H9 (cell line): ENCODE measurements at regions not wholly inside any gene's neighbourhood (a gene's known extent, or its start where the extent isn't known, plus 50 kb on each side); places are given as distances from the start of the nearest gene placed in this dataset.

Experiments used
- DNase-seq: peaks from one replicate; pipeline ENCODE4 v3.0.0-alpha.2; 2017
- H2AFZ ChIP-seq: one replicate; pipeline ENCODE4 v1.6.1; 2013; ENCODE audit warnings: mild to moderate bottlenecking, low read length, control low read depth, moderate library complexity
- H2AK5ac ChIP-seq: 2 replicates; pipeline ENCODE4 v1.6.1; 2013; ENCODE audit warnings: low read length, control low read depth, mixed read lengths; ENCODE audit not compliant: insufficient read length
- H2BK120ac ChIP-seq: one replicate; pipeline ENCODE4 v1.6.1; 2013; ENCODE audit warnings: low read depth, mild to moderate bottlenecking, low read length, control low read depth, inconsistent platforms; ENCODE audit not compliant: poor library complexity, severe bottlenecking
- H2BK12ac ChIP-seq: 2 replicates; pipeline ENCODE4 v1.6.1; 2013; ENCODE audit warnings: low read length, control low read depth, mixed read lengths, low read depth; ENCODE audit not compliant: insufficient read length
- H2BK15ac ChIP-seq: 2 replicates; pipeline ENCODE4 v1.6.1; 2013; ENCODE audit warnings: low read depth, low read length, control low read depth
- H2BK20ac ChIP-seq: one replicate; pipeline ENCODE4 v1.6.1; 2013; ENCODE audit warnings: low read depth, mild to moderate bottlenecking, low read length, control low read depth, inconsistent platforms; ENCODE audit not compliant: poor library complexity, severe bottlenecking
- H2BK5ac ChIP-seq: 2 replicates; pipeline ENCODE4 v1.6.1; 2013; ENCODE audit warnings: low read length, control low read depth, mixed read lengths; ENCODE audit not compliant: insufficient read length
- H3K14ac ChIP-seq: 2 replicates; pipeline ENCODE4 v1.6.1; 2013; ENCODE audit warnings: low read length, control low read depth; ENCODE audit not compliant: insufficient read depth
- H3K18ac ChIP-seq: 2 replicates; pipeline ENCODE4 v1.6.1; 2013; ENCODE audit warnings: low read depth, mild to moderate bottlenecking, mixed read lengths, low read length, control low read depth; ENCODE audit not compliant: insufficient read length
- H3K23ac ChIP-seq: 2 replicates; pipeline ENCODE4 v1.6.1; 2013; ENCODE audit warnings: low read length, control low read depth, mixed read lengths, low read depth; ENCODE audit not compliant: insufficient read length
- H3K23me2 ChIP-seq: 2 replicates; pipeline ENCODE4 v1.6.1; 2013; ENCODE audit warnings: low read depth, mild to moderate bottlenecking, mixed read lengths, low read length, control low read depth; ENCODE audit not compliant: insufficient read length, poor library complexity, severe bottlenecking
- H3K27ac ChIP-seq: 2 replicates; pipeline ENCODE4 v1.5.1; 2013; ENCODE audit warnings: low read length, control low read depth, mixed read lengths, low read depth; ENCODE audit not compliant: insufficient read length
- H3K27me3 ChIP-seq: 2 replicates; pipeline ENCODE4 v1.6.1; 2013; ENCODE audit warnings: low read length, control low read depth, inconsistent platforms; ENCODE audit not compliant: insufficient read depth
- H3K4ac ChIP-seq: 2 replicates; pipeline ENCODE4 v1.6.1; 2013; ENCODE audit warnings: low read depth, mild to moderate bottlenecking, control low read depth, inconsistent platforms, low read length, moderate library complexity
- H3K4me1 ChIP-seq: 2 replicates; pipeline ENCODE4 v1.6.1; 2013; ENCODE audit warnings: low read length, control low read depth, inconsistent platforms; ENCODE audit not compliant: insufficient read depth
- H3K4me2 ChIP-seq: 2 replicates; pipeline ENCODE4 v1.6.1; 2013; ENCODE audit warnings: low read length, control low read depth, mixed read lengths; ENCODE audit not compliant: insufficient read length, insufficient read depth
- H3K56ac ChIP-seq: 2 replicates; pipeline ENCODE4 v1.6.1; 2013; ENCODE audit warnings: low read depth, mild to moderate bottlenecking, mixed read lengths, low read length, control low read depth; ENCODE audit not compliant: insufficient read length
- H3K79me1 ChIP-seq: 2 replicates; pipeline ENCODE4 v1.6.1; 2013; ENCODE audit warnings: low read depth, mild to moderate bottlenecking, moderate library complexity, low read length, control low read depth, inconsistent platforms; ENCODE audit not compliant: insufficient read depth, poor library complexity, severe bottlenecking
- H3K79me2 ChIP-seq: 2 replicates; pipeline ENCODE4 v1.6.1; 2013; ENCODE audit warnings: low read length, control low read depth, inconsistent platforms; ENCODE audit not compliant: insufficient read depth
- H3K9ac ChIP-seq: 2 replicates; pipeline ENCODE4 v1.6.1; 2013; ENCODE audit warnings: low read length, control low read depth, mixed read lengths; ENCODE audit not compliant: insufficient read length; ENCODE audit errors: extremely low read depth
- H3K9me3 ChIP-seq: one replicate; pipeline ENCODE4 v1.6.1; 2013; ENCODE audit warnings: low read depth, low read length, inconsistent platforms; ENCODE audit not compliant: control insufficient read depth
- H3T11ph ChIP-seq: one replicate; pipeline ENCODE4 v1.6.1; 2013; ENCODE audit warnings: mild to moderate bottlenecking, low read length, control low read depth, inconsistent platforms
- H4K20me1 ChIP-seq: one replicate; pipeline ENCODE4 v1.6.1; 2013; ENCODE audit not compliant: control insufficient read depth, insufficient read length, insufficient read depth
- H4K5ac ChIP-seq: 2 replicates; pipeline ENCODE4 v1.6.1; 2013; ENCODE audit warnings: low read depth, mild to moderate bottlenecking, mixed read lengths, low read length, control low read depth; ENCODE audit not compliant: insufficient read length
- H4K8ac ChIP-seq: replicated peaks from 2 replicates; pipeline ENCODE4 v1.6.1; 2013; ENCODE audit warnings: low read length, control low read depth, mixed read lengths, low read depth; ENCODE audit not compliant: insufficient read length
- H4K91ac ChIP-seq: 2 replicates; pipeline ENCODE4 v1.6.1; 2013; ENCODE audit warnings: low read depth, mild to moderate bottlenecking, moderate library complexity, mixed read lengths, low read length, control low read depth; ENCODE audit not compliant: insufficient read length
- H3K27ac Mint-ChIP-seq, 3 experiments: 2 replicates in 2 of 3; 3 replicates in 1 of 3; pipeline ENCODE4 v1.8.0; 2020 to 2021; ENCODE audit warnings: mixed read lengths in 3 of 3, mild to moderate bottlenecking in 1 of 3, moderate library complexity in 1 of 3
- H3K27me3 Mint-ChIP-seq: 2 replicates; pipeline ENCODE4 v1.8.0; 2021; ENCODE audit warnings: low read depth, mild to moderate bottlenecking, moderate library complexity, mixed read lengths
- H3K36me3 Mint-ChIP-seq, 3 experiments: 2 replicates in 2 of 3; 3 replicates in 1 of 3; pipeline ENCODE4 v1.8.0; 2020 to 2021; ENCODE audit warnings: low read depth in 3 of 3, mixed read lengths in 3 of 3; ENCODE audit not compliant: insufficient read depth in 1 of 3
- H3K4me1 Mint-ChIP-seq, 2 experiments: 2 replicates each; pipeline ENCODE4 v1.8.0; 2020; ENCODE audit warnings: mixed read lengths in 2 of 2
- H3K4me3 Mint-ChIP-seq, 2 experiments: 2 replicates in 1 of 2; 3 replicates in 1 of 2; pipeline ENCODE4 v1.8.0; 2020 to 2021; ENCODE audit warnings: mild to moderate bottlenecking in 2 of 2, mixed read lengths in 2 of 2, moderate library complexity in 1 of 2
- H3K9me3 Mint-ChIP-seq, 2 experiments: 2 replicates in 1 of 2; 3 replicates in 1 of 2; pipeline ENCODE4 v1.8.0; 2020; ENCODE audit warnings: mild to moderate bottlenecking in 2 of 2, mixed read lengths in 2 of 2, moderate library complexity in 1 of 2
- CTCF ChIP-seq: fragments of 200-600 bp; sonication (generic); conservative IDR thresholded peaks from 3 replicates; pipeline ENCODE4 v1.8.0; 2021; ENCODE audit warnings: antibody characterized with exemption, mild to moderate bottlenecking
- WGBS: extraction: QIAGEN DNeasy Blood & Tissue Kit; methylation state at CpG from one replicate; pipeline ENCODE4 v1.1.7; 2013; ENCODE audit warnings: missing lambda C conversion rate, low lambda C conversion rate, mixed read lengths; ENCODE audit not compliant: insufficient read length; ENCODE audit errors: extremely low coverage; 5-methylcytosine and 5-hydroxymethylcytosine counted together

GRCh38 chr2:63734510-63734909 lies 107.2 kb upstream of the UGP2 start:
- H3K27ac Mint-ChIP-seq, result no peak overlapping the region
- Histone ChIP-seq H3K79me2 (no peaks in the 10 kb centered on the region), H4K91ac (no peak overlapping the region), H3K56ac (no peak overlapping the region), H2BK12ac (no peak overlapping the region), H4K5ac (no peak overlapping the region), H3K18ac (no peak overlapping the region), H3K23me2 (no peaks in the 10 kb centered on the region), H3K9ac (no peak overlapping the region), H3T11ph (no peak overlapping the region), H3K14ac (no peak overlapping the region), H3K79me1 (no peaks in the 10 kb centered on the region), H3K4ac (no peak overlapping the region), H2BK120ac (no peak overlapping the region), H3K4me1 (peaks cover 2% of the 10 kb centered on the region; the same call in 1 of the 2 replicates), H2BK5ac (no peak overlapping the region), H2AK5ac (no peak overlapping the region), H3K9me3 (no peaks in the 10 kb centered on the region), H2AFZ (no peak overlapping the region), H3K23ac (no peak overlapping the region), H4K8ac (no peak overlapping the region), H2BK20ac (no peak overlapping the region), H4K20me1 (no peaks in the 10 kb centered on the region), H3K4me2 (no peak overlapping the region), H3K27me3 (no peaks in the 10 kb centered on the region), H2BK15ac (no peak overlapping the region), H3K27ac (no peak overlapping the region)
- no peak for DNase-seq
- H3K27me3 Mint-ChIP-seq, result no peaks in the 10 kb centered on the region
- peaks cover 19 to 21% of the 10 kb centered on the region in 2 experiments for H3K4me1 Mint-ChIP-seq
- H3K9me3 Mint-ChIP-seq, result peaks cover 0 to 3% of the 10 kb centered on the region in 2 experiments; a peak in 1 of 5 replicates
- 0 out of 7 replicates have a peak, but pooled peaks cover 0 to 3% (median 0%) of the 10 kb centered on the region in 3 experiments for H3K36me3 Mint-ChIP-seq
- no peak overlapping the region for H3K4me3 Mint-ChIP-seq
- TF ChIP-seq CTCF, result no peak
- no CpG with 5 or more reads among the region's 1 CpG for WGBS
